ENCODE measurements at regions not wholly inside any gene's neighbourhood (a gene's known extent, or its start where the extent isn't known, plus 50 kb on each side); places are given as distances from the start of the nearest gene placed in this dataset.

- H2BK15ac ChIP-seq (ENCODE audit: low read depth, low read length) = no peak overlapping the region
- no peaks in the 10 kb centered on the region for H3K9me1 ChIP-seq (ENCODE audit: insufficient read depth, low read length)
- no peak overlapping the region for H3K9ac ChIP-seq (ENCODE audit: low read depth, low read length)
- no TSS peak for BruUV-seq (replicated peaks)
- ATAC-seq (ENCODE audit: low read depth) (no peak), DNase-seq (no peak)
- no peak overlapping the region for H3K4ac ChIP-seq (ENCODE audit: low read depth, low read length)
- H3K9me3 ChIP-seq (ENCODE audit: control insufficient read depth, insufficient read depth, low read length) = no peaks in the 10 kb centered on the region
- no peaks in the 10 kb centered on the region for H3K36me3 ChIP-seq (ENCODE audit: control insufficient read depth, insufficient read depth, low read length)
- no peaks in the 10 kb centered on the region for H3K4me1 ChIP-seq (ENCODE audit: control insufficient read depth, insufficient read depth, low read length)
- in situ Hi-C loops (cut with MboI; ENCODE audit: low sequenced_read_pairs) = loop anchor here (10.0 kb wide), 1 partner anchor 937 kb away; no protein-coding TSS in a partner anchor
- H3K4me3 ChIP-seq (ENCODE audit: insufficient read depth, low read depth, low read length) = no peak overlapping the region
- no peak overlapping the region for H3K23ac ChIP-seq (ENCODE audit: low read depth, low read length)
- no peak overlapping the region for H3K56ac ChIP-seq (ENCODE audit: extremely low read depth, insufficient read depth, low read length)
- H2AFZ ChIP-seq (replicated peaks; ENCODE audit: low read length, poor library complexity) = no peak overlapping the region
- CTCF ChIA-PET = interaction anchor here (0.7 kb wide), 1 partner anchor 956 kb away, joined by 5 read pairs; no protein-coding TSS in a partner anchor
- no peak overlapping the region for H2AK5ac ChIP-seq (ENCODE audit: low read depth, low read length)
- no peak overlapping the region for H4K8ac ChIP-seq (ENCODE audit: low read depth in 2 of 2, low read length in 2 of 2)
- no peak overlapping the region for H4K5ac ChIP-seq (ENCODE audit: low read depth, low read length)
- H3K27ac ChIP-seq (ENCODE audit: insufficient read depth, low read length) = no peak overlapping the region
- H2AK9ac ChIP-seq (replicated peaks; ENCODE audit: low read depth, low read length, poor library complexity) = no peak overlapping the region
- no peaks in the 10 kb centered on the region for H4K20me1 ChIP-seq (ENCODE audit: insufficient read depth, low read length)
- no CpG with 5 or more reads among the region's 3 CpGs for WGBS, 2 experiments (ENCODE audit: extremely low coverage in 2 of 2, insufficient read length in 1 of 2)
- dilution Hi-C loops (cut with HindIII; ENCODE audit: low sequenced_read_pairs, unreplicated experiment) = no loop called here
- H2BK120ac ChIP-seq (ENCODE audit: low read depth, low read length) = no peak overlapping the region
- no peak overlapping the region for H3K4me2 ChIP-seq (ENCODE audit: low read depth, low read length)
- POLR2A ChIA-PET (ENCODE audit: unreplicated experiment) = no interaction called here
- no peak for TF ChIP-seq SMC3 (IDR thresholded peaks at IDR 0.05; ENCODE audit: low read depth, low read length)
- TF ChIP-seq FOS (IDR thresholded peaks at IDR 0.05; ENCODE audit: low read depth, low read length) = no peak
- TF ChIP-seq MAZ (IDR thresholded peaks at IDR 0.05; ENCODE audit: borderline replicate concordance, low read depth, low read length) = no peak
- TF ChIP-seq ELK1 (IDR thresholded peaks at IDR 0.05; ENCODE audit: borderline replicate concordance, low read depth, low read length) = no peak
- TF ChIP-seq, protein P1, sequence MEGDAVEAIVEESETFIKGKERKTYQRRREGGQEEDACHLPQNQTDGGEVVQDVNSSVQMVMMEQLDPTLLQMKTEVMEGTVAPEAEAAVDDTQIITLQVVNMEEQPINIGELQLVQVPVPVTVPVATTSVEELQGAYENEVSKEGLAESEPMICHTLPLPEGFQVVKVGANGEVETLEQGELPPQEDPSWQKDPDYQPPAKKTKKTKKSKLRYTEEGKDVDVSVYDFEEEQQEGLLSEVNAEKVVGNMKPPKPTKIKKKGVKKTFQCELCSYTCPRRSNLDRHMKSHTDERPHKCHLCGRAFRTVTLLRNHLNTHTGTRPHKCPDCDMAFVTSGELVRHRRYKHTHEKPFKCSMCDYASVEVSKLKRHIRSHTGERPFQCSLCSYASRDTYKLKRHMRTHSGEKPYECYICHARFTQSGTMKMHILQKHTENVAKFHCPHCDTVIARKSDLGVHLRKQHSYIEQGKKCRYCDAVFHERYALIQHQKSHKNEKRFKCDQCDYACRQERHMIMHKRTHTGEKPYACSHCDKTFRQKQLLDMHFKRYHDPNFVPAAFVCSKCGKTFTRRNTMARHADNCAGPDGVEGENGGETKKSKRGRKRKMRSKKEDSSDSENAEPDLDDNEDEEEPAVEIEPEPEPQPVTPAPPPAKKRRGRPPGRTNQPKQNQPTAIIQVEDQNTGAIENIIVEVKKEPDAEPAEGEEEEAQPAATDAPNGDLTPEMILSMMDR (conservative IDR thresholded peaks at IDR 0.05; ENCODE audit: low read depth, low read length) = no peak
- no peak for TF ChIP-seq RFX5 (IDR thresholded peaks at IDR 0.05; ENCODE audit: low read depth, low read length)
- no peak for TF ChIP-seq POLR2A (IDR thresholded peaks at IDR 0.05; ENCODE audit: low read depth, low read length)
- TF ChIP-seq MAFK (IDR thresholded peaks at IDR 0.05; ENCODE audit: low read depth, low read length) = no peak
- no peak for TF ChIP-seq RAD21 (IDR thresholded peaks at IDR 0.05; ENCODE audit: low read length)
- no peak for TF ChIP-seq CHD1 (IDR thresholded peaks at IDR 0.05; ENCODE audit: low read depth, low read length)
- TF ChIP-seq, protein P2, sequence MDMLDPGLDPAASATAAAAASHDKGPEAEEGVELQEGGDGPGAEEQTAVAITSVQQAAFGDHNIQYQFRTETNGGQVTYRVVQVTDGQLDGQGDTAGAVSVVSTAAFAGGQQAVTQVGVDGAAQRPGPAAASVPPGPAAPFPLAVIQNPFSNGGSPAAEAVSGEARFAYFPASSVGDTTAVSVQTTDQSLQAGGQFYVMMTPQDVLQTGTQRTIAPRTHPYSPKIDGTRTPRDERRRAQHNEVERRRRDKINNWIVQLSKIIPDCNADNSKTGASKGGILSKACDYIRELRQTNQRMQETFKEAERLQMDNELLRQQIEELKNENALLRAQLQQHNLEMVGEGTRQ (IDR thresholded peaks at IDR 0.05; ENCODE audit: low read depth, low read length) = no peak
- TF ChIP-seq BHLHE40 (IDR thresholded peaks at IDR 0.05; ENCODE audit: low read depth, low read length) = no peak
- TF ChIP-seq RCOR1 (IDR thresholded peaks at IDR 0.05; ENCODE audit: insufficient replicate concordance, low read length) = no peak
- TF ChIP-seq MXI1 (IDR thresholded peaks at IDR 0.05; ENCODE audit: borderline replicate concordance, low read depth, low read length) = no peak
- no peak overlapping the region for H2BK5ac ChIP-seq (ENCODE audit: low read depth, low read length, poor library complexity, severe bottlenecking)
- no peak overlapping the region for H4K91ac ChIP-seq (ENCODE audit: insufficient read depth, low read depth, low read length)
- intact Hi-C loops (cut with micrococcal nuclease) = loop anchor here (5.0 to 10.0 kb wide), 3 partner anchors 97 to 935 kb away; no protein-coding TSS in a partner anchor
- H3K27me3 ChIP-seq (ENCODE audit: control insufficient read depth, insufficient read depth, low read length) = no peaks in the 10 kb centered on the region; the same call in 1 of the 2 replicates
- no peaks in the 10 kb centered on the region for H3K79me1 ChIP-seq (ENCODE audit: low read depth in 1 of 2, low read length in 2 of 2)
- H2BK20ac ChIP-seq (ENCODE audit: low read depth, low read length) = no peak overlapping the region
- H3K18ac ChIP-seq (ENCODE audit: low read depth, low read length) = no peak overlapping the region
- no peak overlapping the region for H3K14ac ChIP-seq (replicated peaks; ENCODE audit: low read depth, low read length)
Measured at GRCh38 chr10:27447540-27447939, 56.6 kb upstream of the RAB18 start.
